NCI-H510A treated with DMSO at 0.1 percent for 48 hours (cell line): ENCODE measurements at regions not wholly inside any gene's neighbourhood (a gene's known extent, or its start where the extent isn't known, plus 50 kb on each side); places are given as distances from the start of the nearest gene placed in this dataset.

ENCODE experiments used
- DNase-seq: peaks from one replicate; lab custom pipeline; 2025; lab: John Stamatoyannopoulos, UW

- DNase-seq: no peak
Observed at GRCh38 chr18:75491361-75491760, 63.9 kb upstream of the SMIM21 start.

GRCh38 chr18:75489493-75490190 is 62.1 kb upstream of the SMIM21 start:
- DNase-seq: no peak

- DNase-seq: no peak
Observed at GRCh38 chr18:75483662-75484061, 56.2 kb upstream of the SMIM21 start.

GRCh38 chr18:75482880-75483279 is 55.4 kb upstream of the SMIM21 start:
- no peak for DNase-seq

GRCh38 chr18:75480487-75480886 is 53.0 kb upstream of the SMIM21 start:
- no peak for DNase-seq

GRCh38 chr18:75478996-75479880 is 51.7 kb upstream of the SMIM21 start:
- DNase-seq: peak; percentile 94

GRCh38 chr18:75477900-75478299 is 50.4 kb upstream of the SMIM21 start:
- DNase-seq: no peak
